ENCODE measurements at regions not wholly inside any gene's neighbourhood (a gene's known extent, or its start where the extent isn't known, plus 50 kb on each side); places are given as distances from the start of the nearest gene placed in this dataset.
"Not testable (repeated sequence)": the region's sequence is repeated elsewhere in the genome, so short reads cannot be mapped to it uniquely, and the experiment has no call there.

- DNase-seq (ENCODE audit: low spot score): no peak
Measured at GRCh38 chr11:59008947-59009346, 69.7 kb downstream of the GLYATL1 start.

- DNase-seq (ENCODE audit: low spot score): no peak
Measured at GRCh38 chr11:59009661-59010060, 70.4 kb downstream of the GLYATL1 start.

- DNase-seq (ENCODE audit: low spot score): no peak
Measured at GRCh38 chr11:59010708-59011107, 71.4 kb downstream of the GLYATL1 start.

- DNase-seq (ENCODE audit: low spot score): no peak
Measured at GRCh38 chr11:59011655-59012397, 72.5 kb downstream of the GLYATL1 start.

- no peak for DNase-seq (ENCODE audit: low spot score)
Measured at GRCh38 chr11:59012398-59013265, 73.3 kb downstream of the GLYATL1 start.

- DNase-seq (ENCODE audit: low spot score): peak; percentile 52
Measured at GRCh38 chr11:59025097-59025496, 61.0 kb upstream of the GLYATL1B start.

- no peak for DNase-seq (ENCODE audit: low spot score)
Measured at GRCh38 chr11:59028105-59028504, 58.0 kb upstream of the GLYATL1B start.

- no peak for DNase-seq (ENCODE audit: low spot score)
Measured at GRCh38 chr11:59029366-59029889, 56.7 kb upstream of the GLYATL1B start.

- no peak for DNase-seq (ENCODE audit: low spot score)
Measured at GRCh38 chr11:59030037-59030436, 56.1 kb upstream of the GLYATL1B start.

- not testable (repeated sequence) for DNase-seq (ENCODE audit: low spot score)
Measured at GRCh38 chr11:59031746-59032145, 54.4 kb upstream of the GLYATL1B start.

Measured in mucosa of gallbladder (tissue), 1 donor.